Mucosa of descending colon (tissue), 3 donors: ENCODE measurements at regions not wholly inside any gene's neighbourhood (a gene's known extent, or its start where the extent isn't known, plus 50 kb on each side); places are given as distances from the start of the nearest gene placed in this dataset.

ENCODE experiments used
- ATAC-seq: fragments of 200-7000 bp; cut with Tn5 transposase; one replicate; pipeline ENCODE4 v1.9.1; 2020; ENCODE audit warnings: mild to moderate bottlenecking, moderate library complexity
- DNase-seq, 3 donors: peaks; one replicate each; pipeline ENCODE4 v3.0.0-alpha.2; 2020
- H3K36me3 ChIP-seq: fragments of 200-600 bp; one replicate; pipeline ENCODE4 v1.8.0; 2021; ENCODE audit warnings: low read depth, mild to moderate bottlenecking
- H3K4me1 ChIP-seq: fragments of 200-600 bp; one replicate; pipeline ENCODE4 v1.8.0; 2021; ENCODE audit warnings: low read depth, mild to moderate bottlenecking
- H3K4me3 ChIP-seq: fragments of 200-600 bp; one replicate; pipeline ENCODE4 v1.8.0; 2021; ENCODE audit warnings: mild to moderate bottlenecking
- H3K9me3 ChIP-seq: fragments of 200-600 bp; one replicate; pipeline ENCODE4 v1.8.0; 2021; ENCODE audit warnings: mild to moderate bottlenecking
- intact Hi-C, 2 donors: fragments of 100-400 bp; cut with DNase I in 1 of 2; cut with micrococcal nuclease in 1 of 2; formaldehyde crosslinking; loops; one replicate each; pipeline versions ENCODE4 v1.11.0 to v1.11.1; 2022; cut with DNase I, micrococcal nuclease
- TF ChIP-seq, protein P1 (sequence below): fragments of 200-600 bp; IDR thresholded peaks from one replicate; pipeline ENCODE4 v1.8.0; 2022; ENCODE audit warnings: antibody characterized with exemption, mild to moderate bottlenecking
- donor health status: DM: no; HTN: no; CAD: no; lungs with moderate emphysema.
- donor health status: DM: no; HTN: no; CAD: no.
- donor health status: DM: no; HTN: yes; CAD: no.

DNA sequence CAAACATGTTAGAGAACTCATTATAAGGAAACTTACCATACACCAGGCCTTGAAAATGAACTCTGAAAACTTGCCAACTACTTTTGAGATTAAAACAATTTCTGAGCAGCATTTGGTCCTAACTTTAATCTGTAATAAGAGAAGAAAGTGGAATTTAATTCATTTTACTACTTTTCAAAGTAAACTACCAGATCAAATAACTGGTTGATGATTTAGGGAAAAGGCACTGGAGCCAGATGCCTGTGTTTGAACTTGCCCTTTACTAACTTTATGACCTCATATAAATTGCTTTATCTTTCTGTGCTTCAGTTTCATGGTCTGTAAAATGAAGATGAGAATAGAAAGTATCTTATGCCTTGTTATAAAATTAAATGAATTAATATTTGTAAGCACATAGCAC is 159.9 kb upstream of the PCDH18 start:
- TF ChIP-seq, protein P1, sequence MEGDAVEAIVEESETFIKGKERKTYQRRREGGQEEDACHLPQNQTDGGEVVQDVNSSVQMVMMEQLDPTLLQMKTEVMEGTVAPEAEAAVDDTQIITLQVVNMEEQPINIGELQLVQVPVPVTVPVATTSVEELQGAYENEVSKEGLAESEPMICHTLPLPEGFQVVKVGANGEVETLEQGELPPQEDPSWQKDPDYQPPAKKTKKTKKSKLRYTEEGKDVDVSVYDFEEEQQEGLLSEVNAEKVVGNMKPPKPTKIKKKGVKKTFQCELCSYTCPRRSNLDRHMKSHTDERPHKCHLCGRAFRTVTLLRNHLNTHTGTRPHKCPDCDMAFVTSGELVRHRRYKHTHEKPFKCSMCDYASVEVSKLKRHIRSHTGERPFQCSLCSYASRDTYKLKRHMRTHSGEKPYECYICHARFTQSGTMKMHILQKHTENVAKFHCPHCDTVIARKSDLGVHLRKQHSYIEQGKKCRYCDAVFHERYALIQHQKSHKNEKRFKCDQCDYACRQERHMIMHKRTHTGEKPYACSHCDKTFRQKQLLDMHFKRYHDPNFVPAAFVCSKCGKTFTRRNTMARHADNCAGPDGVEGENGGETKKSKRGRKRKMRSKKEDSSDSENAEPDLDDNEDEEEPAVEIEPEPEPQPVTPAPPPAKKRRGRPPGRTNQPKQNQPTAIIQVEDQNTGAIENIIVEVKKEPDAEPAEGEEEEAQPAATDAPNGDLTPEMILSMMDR: no peak
- ATAC-seq: no peak
- H3K4me3 ChIP-seq: no peak overlapping the region
- intact Hi-C loops: no loop called here
- H3K4me1 ChIP-seq: no peaks in the 10 kb centered on the region
- no peaks in the 10 kb centered on the region for H3K9me3 ChIP-seq
- no peaks in the 10 kb centered on the region for H3K36me3 ChIP-seq
- no peak for DNase-seq

DNA sequence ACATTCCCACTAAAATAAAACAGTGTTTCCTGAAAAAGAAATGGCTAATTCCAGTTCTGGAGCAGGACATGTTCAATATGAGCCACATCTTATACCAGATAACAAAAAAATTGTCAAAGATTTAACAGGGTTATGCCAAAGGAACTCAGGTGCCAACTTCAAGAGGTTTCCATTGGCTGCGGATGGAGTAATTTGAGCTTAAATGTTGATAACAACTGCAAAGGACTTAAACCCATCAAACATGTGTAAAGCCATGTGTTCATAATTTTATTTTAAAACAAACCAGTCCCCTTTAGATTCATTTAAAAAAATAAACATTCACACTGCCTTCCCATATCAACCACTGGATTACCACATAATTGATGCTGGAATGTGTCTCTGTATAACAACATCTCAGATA is 156.4 kb upstream of the PCDH18 start:
- intact Hi-C loops: no loop called here
- no peaks in the 10 kb centered on the region for H3K36me3 ChIP-seq
- TF ChIP-seq, protein P1: no peak
- no peaks in the 10 kb centered on the region for H3K4me1 ChIP-seq
- ATAC-seq (no peak), DNase-seq (no peak)
- no peaks in the 10 kb centered on the region for H3K9me3 ChIP-seq
- no peak overlapping the region for H3K4me3 ChIP-seq

DNA sequence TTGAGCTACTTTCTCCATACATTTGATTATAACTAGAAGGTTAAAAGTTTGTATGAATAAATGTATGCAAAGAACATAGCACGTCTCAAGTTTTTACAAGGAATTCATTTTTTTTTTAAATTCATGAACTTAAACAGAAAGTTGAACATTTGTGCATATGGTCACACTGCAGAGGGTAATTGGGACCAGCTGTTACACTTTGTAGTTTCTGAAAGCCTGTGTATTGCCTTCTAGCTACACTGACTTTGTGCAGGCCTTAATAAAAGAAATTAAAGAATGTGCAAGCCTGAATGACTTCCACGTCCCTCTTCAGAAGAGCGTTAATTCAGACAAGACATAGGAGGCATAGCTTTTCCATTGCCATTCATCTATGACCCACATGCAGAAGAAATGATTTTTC is 153.1 kb upstream of the PCDH18 start:
- Histone ChIP-seq H3K4me3 (no peak overlapping the region), H3K36me3 (no peaks in the 10 kb centered on the region), H3K9me3 (no peaks in the 10 kb centered on the region), H3K4me1 (no peaks in the 10 kb centered on the region)
- DNase-seq: no peak
- no peak for ATAC-seq
- TF ChIP-seq, protein P1: no peak
- intact Hi-C loops: no loop called here

DNA sequence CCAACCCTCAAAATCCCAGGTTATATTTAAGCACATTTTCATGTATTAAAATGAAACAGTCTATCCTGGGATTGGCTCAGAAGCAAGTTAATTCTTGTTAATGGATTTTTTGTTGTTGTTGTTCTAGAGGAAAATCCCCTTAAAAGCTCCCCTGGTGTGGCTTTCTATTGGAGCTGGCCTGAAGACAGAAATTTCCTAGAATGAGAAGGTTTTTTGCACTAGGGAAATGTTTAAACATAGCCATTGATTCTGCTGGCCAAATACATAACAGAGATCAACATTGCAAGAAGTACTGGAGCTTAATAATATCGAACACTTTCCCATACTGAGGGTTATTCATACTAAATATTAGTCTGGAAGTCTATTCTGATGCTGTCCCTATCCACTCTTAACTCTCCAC is 148.8 kb upstream of the PCDH18 start:
- ATAC-seq: no peak

DNA sequence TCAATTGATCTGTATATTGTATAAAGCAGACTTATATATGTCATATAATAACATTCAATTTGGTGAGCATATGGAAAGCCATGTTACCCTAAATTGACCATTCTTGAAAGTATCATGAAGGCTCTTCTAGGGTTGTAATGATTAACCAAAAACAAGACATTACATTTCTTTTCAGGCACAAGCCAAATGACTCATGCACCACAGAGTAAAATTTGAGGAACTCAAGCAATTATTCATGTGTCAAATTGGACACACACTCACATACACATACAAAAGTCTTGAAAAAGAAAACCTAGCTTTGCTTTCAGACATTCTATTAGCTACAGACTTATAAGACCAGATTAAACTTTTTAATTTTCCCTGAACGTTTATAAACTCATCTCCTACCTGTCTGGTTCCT is 146.5 kb upstream of the PCDH18 start:
- no peak overlapping the region for H3K4me3 ChIP-seq
- no peaks in the 10 kb centered on the region for H3K4me1 ChIP-seq
- TF ChIP-seq, protein P1: no peak
- no peak for ATAC-seq
- H3K9me3 ChIP-seq: no peaks in the 10 kb centered on the region
- no peak for DNase-seq
- no peaks in the 10 kb centered on the region for H3K36me3 ChIP-seq
- intact Hi-C loops: no loop called here

More for the DNA sequence above, 148.8 kb upstream of the PCDH18 start:
- H3K9me3 ChIP-seq: no peaks in the 10 kb centered on the region
- intact Hi-C loops: no loop called here
- TF ChIP-seq, protein P1: no peak
- no peak for DNase-seq
- H3K4me3 ChIP-seq: no peak overlapping the region
- H3K36me3 ChIP-seq: no peaks in the 10 kb centered on the region
- H3K4me1 ChIP-seq: no peaks in the 10 kb centered on the region

DNA sequence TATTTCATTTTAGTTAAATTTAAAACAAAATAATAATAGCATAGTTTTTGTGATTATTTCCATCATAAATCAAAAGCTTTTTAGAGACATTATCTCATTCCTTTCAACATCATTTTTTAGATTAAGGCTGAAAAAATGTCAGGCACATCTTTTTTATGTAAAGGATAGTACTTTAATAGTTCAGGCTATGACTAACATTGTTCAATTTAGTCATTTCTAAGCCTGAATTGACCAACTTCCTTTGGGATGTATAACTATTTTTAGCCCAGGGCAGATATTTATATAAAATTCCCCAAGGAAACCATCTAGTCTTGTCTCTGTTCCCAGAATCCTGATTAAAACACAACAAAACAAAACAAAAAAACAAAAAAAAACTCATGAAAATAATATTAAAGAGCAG is 145.6 kb upstream of the PCDH18 start:
- H3K36me3 ChIP-seq: no peaks in the 10 kb centered on the region
- H3K9me3 ChIP-seq: no peaks in the 10 kb centered on the region
- TF ChIP-seq, protein P1: no peak
- no peak overlapping the region for H3K4me3 ChIP-seq
- no peak for ATAC-seq
- no peak for DNase-seq
- no peaks in the 10 kb centered on the region for H3K4me1 ChIP-seq
- intact Hi-C loops: no loop called here
